Choroid plexus epithelial cell (primary cell): ENCODE measurements at regions not wholly inside any gene's neighbourhood (a gene's known extent, or its start where the extent isn't known, plus 50 kb on each side); places are given as distances from the start of the nearest gene placed in this dataset.

Experiments
- DNase-seq: peaks from one replicate; pipeline ENCODE4 v3.0.0-alpha.2; 2010; ENCODE audit warnings: low read depth
- H3K4me3 ChIP-seq: 2 replicates; pipeline ENCODE4 v1.5.1; 2011; ENCODE audit warnings: low read depth, mild to moderate bottlenecking, control low read depth, low read length, moderate library complexity
- TF ChIP-seq, protein P1 (sequence below): conservative IDR thresholded peaks from 2 replicates; pipeline ENCODE4 v1.5.1; 2011; ENCODE audit warnings: low read depth, mild to moderate bottlenecking, control low read depth, inconsistent platforms, low read length, moderate library complexity

GRCh38 chr3:159346271-159346903, 544.5 kb downstream of the MFSD1 start:
- no peak for DNase-seq
- TF ChIP-seq, protein P1, sequence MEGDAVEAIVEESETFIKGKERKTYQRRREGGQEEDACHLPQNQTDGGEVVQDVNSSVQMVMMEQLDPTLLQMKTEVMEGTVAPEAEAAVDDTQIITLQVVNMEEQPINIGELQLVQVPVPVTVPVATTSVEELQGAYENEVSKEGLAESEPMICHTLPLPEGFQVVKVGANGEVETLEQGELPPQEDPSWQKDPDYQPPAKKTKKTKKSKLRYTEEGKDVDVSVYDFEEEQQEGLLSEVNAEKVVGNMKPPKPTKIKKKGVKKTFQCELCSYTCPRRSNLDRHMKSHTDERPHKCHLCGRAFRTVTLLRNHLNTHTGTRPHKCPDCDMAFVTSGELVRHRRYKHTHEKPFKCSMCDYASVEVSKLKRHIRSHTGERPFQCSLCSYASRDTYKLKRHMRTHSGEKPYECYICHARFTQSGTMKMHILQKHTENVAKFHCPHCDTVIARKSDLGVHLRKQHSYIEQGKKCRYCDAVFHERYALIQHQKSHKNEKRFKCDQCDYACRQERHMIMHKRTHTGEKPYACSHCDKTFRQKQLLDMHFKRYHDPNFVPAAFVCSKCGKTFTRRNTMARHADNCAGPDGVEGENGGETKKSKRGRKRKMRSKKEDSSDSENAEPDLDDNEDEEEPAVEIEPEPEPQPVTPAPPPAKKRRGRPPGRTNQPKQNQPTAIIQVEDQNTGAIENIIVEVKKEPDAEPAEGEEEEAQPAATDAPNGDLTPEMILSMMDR = no peak
- no peak overlapping the region for H3K4me3 ChIP-seq

DNA sequence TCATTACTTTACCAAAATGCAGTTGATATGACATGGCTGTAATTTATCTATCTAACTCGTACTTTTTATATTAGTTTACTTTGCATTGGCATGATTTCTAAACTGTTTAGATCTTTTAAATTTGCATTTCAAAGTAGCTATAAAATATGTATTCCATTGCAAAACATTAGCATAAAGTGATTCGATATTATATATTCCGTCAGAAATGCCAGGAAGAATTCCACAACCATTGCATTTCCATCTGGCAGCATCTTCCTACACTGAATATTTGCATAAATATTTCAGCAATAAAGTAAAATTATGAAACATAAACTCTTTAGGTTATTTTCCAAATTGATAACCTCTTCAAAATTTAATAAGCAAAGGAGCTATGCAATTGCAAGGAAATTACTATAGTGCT, 546.6 kb downstream of the MFSD1 start:
- DNase-seq = no peak
- no peak overlapping the region for H3K4me3 ChIP-seq
- TF ChIP-seq, protein P1 = no peak

- no peak for DNase-seq
- H3K4me3 ChIP-seq = no peak overlapping the region
- TF ChIP-seq, protein P1 = no peak
These were observed 554.8 kb downstream of the MFSD1 start for GRCh38 chr3:159356606-159357005.

GRCh38 chr3:159364511-159364910, 562.7 kb downstream of the MFSD1 start:
- DNase-seq = no peak
- H3K4me3 ChIP-seq = no peak overlapping the region
- TF ChIP-seq, protein P1 = no peak

GRCh38 chr3:159366476-159366875, 564.6 kb downstream of the MFSD1 start:
- no peak overlapping the region for H3K4me3 ChIP-seq
- TF ChIP-seq, protein P1 = no peak
- no peak for DNase-seq

DNA sequence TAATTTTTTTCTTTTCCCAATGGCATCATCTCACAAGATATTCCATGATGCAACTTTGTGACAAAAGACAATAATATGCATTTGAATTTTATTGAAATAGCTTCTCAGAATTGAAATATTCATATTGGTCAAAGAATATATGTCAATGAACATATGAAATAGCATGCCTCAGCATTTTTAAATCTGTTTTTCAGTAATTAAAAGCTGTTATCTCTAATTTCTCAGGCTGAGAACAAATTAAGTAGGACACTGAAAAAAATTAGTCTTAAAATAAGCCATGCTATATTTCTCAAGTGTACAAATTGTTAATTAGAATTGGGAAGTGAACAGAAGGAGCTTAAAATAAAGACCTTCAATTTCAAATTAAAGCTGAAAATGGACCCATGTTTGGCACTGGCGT, 570.1 kb downstream of the MFSD1 start:
- H3K4me3 ChIP-seq = no peak overlapping the region
- DNase-seq = no peak
- TF ChIP-seq, protein P1 = no peak
